IMR-90 (cell line): ENCODE measurements at regions not wholly inside any gene's neighbourhood (a gene's known extent, or its start where the extent isn't known, plus 50 kb on each side); places are given as distances from the start of the nearest gene placed in this dataset.

Experiments used
- ATAC-seq: fragments of 200-7000 bp; cut with Tn5 transposase; 2 replicates; pipeline ENCODE4 v1.9.1; 2020; ENCODE audit warnings: low read depth, mild to moderate bottlenecking, moderate library complexity
- BruUV-seq: library from RNA; stranded (reverse); fragments of 400-500 nt; replicated peaks from 2 replicates; lab custom pipeline; 2021; lab: Mats Ljungman, UMichigan
- CTCF ChIA-PET: fragments of 300-600 bp; formaldehyde crosslinking; extraction: SDS; loops from one replicate; lab custom pipeline; 2021; ENCODE audit warnings: antibody characterized with exemption; lab: Yijun Ruan, JAX
- POLR2A ChIA-PET: fragments of 300-600 bp; sonication (Branson Sonifier 250); formaldehyde crosslinking; loops from one replicate; lab custom pipeline; 2022; ENCODE audit warnings: antibody characterized with exemption; ENCODE audit not compliant: unreplicated experiment; lab: Charles Lee
- DNase-seq: peaks from one replicate; pipeline ENCODE4 v3.0.0; 2013
- H2AFZ ChIP-seq: replicated peaks from 2 replicates; pipeline ENCODE3; 2013; ENCODE audit warnings: low read length, mild to moderate bottlenecking; ENCODE audit not compliant: poor library complexity
- H2AK5ac ChIP-seq: 2 replicates; pipeline ENCODE4 v1.6.1; 2013; ENCODE audit warnings: low read depth, low read length, inconsistent platforms
- H2AK9ac ChIP-seq: replicated peaks from 2 replicates; pipeline ENCODE3; 2013; ENCODE audit warnings: mild to moderate bottlenecking, low read depth, low read length, moderate library complexity; ENCODE audit not compliant: poor library complexity
- H2BK120ac ChIP-seq: 2 replicates; pipeline ENCODE4 v1.6.1; 2013; ENCODE audit warnings: low read depth, low read length, inconsistent platforms
- H2BK15ac ChIP-seq: 3 replicates; pipeline ENCODE4 v1.6.1; 2013; ENCODE audit warnings: low read depth, low read length, inconsistent platforms
- H2BK20ac ChIP-seq: 2 replicates; pipeline ENCODE4 v1.6.1; 2013; ENCODE audit warnings: low read depth, mild to moderate bottlenecking, inconsistent platforms, low read length, moderate library complexity
- H2BK5ac ChIP-seq: 2 replicates; pipeline ENCODE4 v1.6.1; 2013; ENCODE audit warnings: mild to moderate bottlenecking, low read depth, low read length, inconsistent platforms; ENCODE audit not compliant: poor library complexity, severe bottlenecking
- H3K14ac ChIP-seq: replicated peaks from 2 replicates; pipeline ENCODE4 v1.6.1; 2013; ENCODE audit warnings: low read depth, low read length, inconsistent platforms
- H3K18ac ChIP-seq: 2 replicates; pipeline ENCODE4 v1.6.1; 2013; ENCODE audit warnings: low read depth, low read length, control low read depth
- H3K23ac ChIP-seq: 2 replicates; pipeline ENCODE4 v1.6.1; 2013; ENCODE audit warnings: low read depth, low read length, inconsistent platforms
- H3K27ac ChIP-seq: 2 replicates; pipeline ENCODE4 v1.5.1; 2013; ENCODE audit warnings: mild to moderate bottlenecking, control low read depth, low read length; ENCODE audit not compliant: insufficient read depth
- H3K27me3 ChIP-seq: 2 replicates; pipeline ENCODE4 v1.6.1; 2013; ENCODE audit warnings: low read length; ENCODE audit not compliant: control insufficient read depth, insufficient read depth
- H3K36me3 ChIP-seq: 2 replicates; pipeline ENCODE4 v1.6.1; 2013; ENCODE audit warnings: low read length, mixed read lengths; ENCODE audit not compliant: control insufficient read depth, insufficient read depth
- H3K4ac ChIP-seq: 2 replicates; pipeline ENCODE4 v1.6.1; 2013; ENCODE audit warnings: low read depth, low read length, inconsistent platforms
- H3K4me1 ChIP-seq: 2 replicates; pipeline ENCODE4 v1.6.1; 2013; ENCODE audit warnings: low read length, mixed read lengths; ENCODE audit not compliant: control insufficient read depth, insufficient read depth
- H3K4me2 ChIP-seq: 2 replicates; pipeline ENCODE4 v1.6.1; 2013; ENCODE audit warnings: low read depth, mild to moderate bottlenecking, control low read depth, low read length, moderate library complexity
- H3K4me3 ChIP-seq: 2 replicates; pipeline ENCODE4 v1.5.1; 2013; ENCODE audit warnings: low read depth, mild to moderate bottlenecking, control low read depth, low read length, moderate library complexity; ENCODE audit not compliant: insufficient read depth
- H3K56ac ChIP-seq: 2 replicates; pipeline ENCODE4 v1.6.1; 2013; ENCODE audit warnings: low read length, inconsistent platforms; ENCODE audit not compliant: insufficient read depth; ENCODE audit errors: extremely low read depth
- H3K79me1 ChIP-seq, 2 experiments: 2 replicates each; pipeline ENCODE4 v1.6.1; 2013; ENCODE audit warnings: low read length in 2 of 2, inconsistent platforms in 1 of 2, low read depth in 1 of 2
- H3K9ac ChIP-seq: 2 replicates; pipeline ENCODE4 v1.6.1; 2013; ENCODE audit warnings: low read depth, low read length, control low read depth
- H3K9me1 ChIP-seq: 2 replicates; pipeline ENCODE4 v1.6.1; 2013; ENCODE audit warnings: low read length, inconsistent platforms; ENCODE audit not compliant: insufficient read depth
- H3K9me3 ChIP-seq: 2 replicates; pipeline ENCODE4 v1.6.1; 2013; ENCODE audit warnings: low read length; ENCODE audit not compliant: control insufficient read depth, insufficient read depth
- H4K20me1 ChIP-seq: 2 replicates; pipeline ENCODE4 v1.6.1; 2013; ENCODE audit warnings: low read length, inconsistent platforms; ENCODE audit not compliant: insufficient read depth
- H4K5ac ChIP-seq: 2 replicates; pipeline ENCODE4 v1.6.1; 2013; ENCODE audit warnings: mild to moderate bottlenecking, low read depth, low read length, control low read depth
- H4K8ac ChIP-seq, 2 experiments: 2 replicates each; pipeline ENCODE4 v1.6.1; 2013; ENCODE audit warnings: low read depth in 2 of 2, low read length in 2 of 2, control low read depth in 1 of 2, inconsistent platforms in 1 of 2
- H4K91ac ChIP-seq: 2 replicates; pipeline ENCODE4 v1.6.1; 2013; ENCODE audit warnings: low read depth, low read length, inconsistent platforms; ENCODE audit not compliant: insufficient read depth
- FOS ChIP-seq: fragments of 150-350 bp; IDR thresholded peaks from 2 replicates; pipeline ENCODE4 v1.6.1; 2016; ENCODE audit warnings: low read depth, low read length
- MXI1 ChIP-seq: IDR thresholded peaks from 2 replicates; pipeline ENCODE4 v1.6.1; 2012; ENCODE audit warnings: low read depth, mild to moderate bottlenecking, low read length, moderate library complexity, borderline replicate concordance
- POLR2A ChIP-seq: IDR thresholded peaks from 2 replicates; pipeline ENCODE4 v1.6.1; 2012; ENCODE audit warnings: mild to moderate bottlenecking, low read depth, low read length
- WGBS, 2 experiments: methylation state at CpG; one replicate each; pipeline versions ENCODE4 v1.1.5 to v1.1.7; 2013; ENCODE audit warnings: missing lambda C conversion rate in 2 of 2; ENCODE audit not compliant: insufficient read length in 1 of 2; ENCODE audit errors: extremely low coverage in 2 of 2; 5-methylcytosine and 5-hydroxymethylcytosine counted together
- dilution Hi-C: fragments of 300-500 bp; cut with HindIII; formaldehyde crosslinking; loops from one replicate; pipeline ENCODE4 v1.14.3; 2018; ENCODE audit warnings: low sequenced_read_pairs; ENCODE audit not compliant: unreplicated experiment
- in situ Hi-C: fragments of 300-500 bp; cut with MboI; formaldehyde crosslinking; loops from 3 replicates; pipeline ENCODE4 v1.14.3; 2019; ENCODE audit warnings: low sequenced_read_pairs, inconsistent platforms, mixed read lengths
- intact Hi-C: fragments of 100-400 bp; cut with micrococcal nuclease; formaldehyde crosslinking; loops from 2 replicates; pipeline ENCODE4 v1.10.0; 2022
- TF ChIP-seq, protein P1 (sequence below): conservative IDR thresholded peaks from 2 replicates; pipeline ENCODE4 v1.5.1; 2012; ENCODE audit warnings: mild to moderate bottlenecking, low read depth, low read length, improper control_type of control experiment
- TF ChIP-seq, protein P2 (sequence below): fragments of 150-350 bp; IDR thresholded peaks from 2 replicates; pipeline ENCODE4 v1.6.1; 2016; ENCODE audit warnings: low read depth, mild to moderate bottlenecking, low read length, moderate library complexity, borderline replicate concordance

DNA sequence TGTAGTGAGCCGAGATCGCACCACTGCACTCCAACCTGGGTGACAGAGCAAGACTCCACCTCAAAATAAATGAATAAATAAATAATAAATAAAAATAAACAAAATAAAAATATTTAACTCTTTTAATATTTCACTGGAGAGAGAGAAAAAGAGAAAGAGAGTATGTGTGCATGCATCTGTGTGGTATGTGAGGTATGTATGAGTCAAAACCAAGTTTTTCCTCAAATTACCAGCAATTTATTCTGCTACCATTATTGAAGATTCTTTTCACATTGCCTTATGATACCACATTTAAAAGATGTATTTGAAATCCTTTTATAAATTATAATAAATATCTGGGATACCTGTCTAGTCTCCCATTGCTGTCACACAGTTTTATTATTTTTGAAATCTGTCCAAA, 122.1 kb downstream of the CD164 start:
- Histone ChIP-seq H3K14ac (no peak overlapping the region), H3K36me3 (no peaks in the 10 kb centered on the region), H2BK5ac (peak overlapping the region; percentile 45), H2BK15ac (0 out of 3 replicates have a peak overlapping the region, but pooled peaks have one; percentile 51), H3K4me2 (no peak overlapping the region), H2AK9ac (no peak overlapping the region), H2AFZ (no peak overlapping the region), H2BK20ac (no peak overlapping the region), H3K4ac (no peak overlapping the region), H3K9ac (no peak overlapping the region), H3K23ac (no peak overlapping the region), H4K8ac (peak overlapping the region in 1 of 2 experiments; percentile 59; a peak in 2 of 4 replicates), H3K4me3 (no peak overlapping the region), H4K5ac (no peak overlapping the region), H4K20me1 (no peaks in the 10 kb centered on the region), H3K4me1 (peaks cover 10% of the 10 kb centered on the region), H3K9me3 (no peaks in the 10 kb centered on the region), H3K27me3 (peaks cover 8% of the 10 kb centered on the region), H3K27ac (peak overlapping the region; percentile 52; the same call in 1 of the 2 replicates), H3K56ac (no peak overlapping the region), H2AK5ac (no peak overlapping the region), H2BK120ac (0 out of 2 replicates have a peak overlapping the region, but pooled peaks have one; percentile 19), H3K79me1 (no peaks in the 10 kb centered on the region), H4K91ac (no peak overlapping the region), H3K9me1 (no peaks in the 10 kb centered on the region), H3K18ac (no peak overlapping the region)
- dilution Hi-C loops (no loop called here), intact Hi-C loops (no loop called here), in situ Hi-C loops (no loop called here)
- CTCF ChIA-PET, result no interaction called here
- ATAC-seq, result peak; percentile 93
- POLR2A ChIA-PET, result no interaction called here
- no TSS peak for BruUV-seq
- no CpG with 5 or more reads among the region's 2 CpGs for WGBS, 2 experiments
- peak; percentile 61 for DNase-seq
- TF ChIP-seq MXI1 (no peak), FOS (no peak), POLR2A (no peak)
- TF ChIP-seq, protein P1, sequence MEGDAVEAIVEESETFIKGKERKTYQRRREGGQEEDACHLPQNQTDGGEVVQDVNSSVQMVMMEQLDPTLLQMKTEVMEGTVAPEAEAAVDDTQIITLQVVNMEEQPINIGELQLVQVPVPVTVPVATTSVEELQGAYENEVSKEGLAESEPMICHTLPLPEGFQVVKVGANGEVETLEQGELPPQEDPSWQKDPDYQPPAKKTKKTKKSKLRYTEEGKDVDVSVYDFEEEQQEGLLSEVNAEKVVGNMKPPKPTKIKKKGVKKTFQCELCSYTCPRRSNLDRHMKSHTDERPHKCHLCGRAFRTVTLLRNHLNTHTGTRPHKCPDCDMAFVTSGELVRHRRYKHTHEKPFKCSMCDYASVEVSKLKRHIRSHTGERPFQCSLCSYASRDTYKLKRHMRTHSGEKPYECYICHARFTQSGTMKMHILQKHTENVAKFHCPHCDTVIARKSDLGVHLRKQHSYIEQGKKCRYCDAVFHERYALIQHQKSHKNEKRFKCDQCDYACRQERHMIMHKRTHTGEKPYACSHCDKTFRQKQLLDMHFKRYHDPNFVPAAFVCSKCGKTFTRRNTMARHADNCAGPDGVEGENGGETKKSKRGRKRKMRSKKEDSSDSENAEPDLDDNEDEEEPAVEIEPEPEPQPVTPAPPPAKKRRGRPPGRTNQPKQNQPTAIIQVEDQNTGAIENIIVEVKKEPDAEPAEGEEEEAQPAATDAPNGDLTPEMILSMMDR, result no peak
- TF ChIP-seq, protein P2, sequence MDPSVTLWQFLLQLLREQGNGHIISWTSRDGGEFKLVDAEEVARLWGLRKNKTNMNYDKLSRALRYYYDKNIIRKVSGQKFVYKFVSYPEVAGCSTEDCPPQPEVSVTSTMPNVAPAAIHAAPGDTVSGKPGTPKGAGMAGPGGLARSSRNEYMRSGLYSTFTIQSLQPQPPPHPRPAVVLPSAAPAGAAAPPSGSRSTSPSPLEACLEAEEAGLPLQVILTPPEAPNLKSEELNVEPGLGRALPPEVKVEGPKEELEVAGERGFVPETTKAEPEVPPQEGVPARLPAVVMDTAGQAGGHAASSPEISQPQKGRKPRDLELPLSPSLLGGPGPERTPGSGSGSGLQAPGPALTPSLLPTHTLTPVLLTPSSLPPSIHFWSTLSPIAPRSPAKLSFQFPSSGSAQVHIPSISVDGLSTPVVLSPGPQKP, result no peak
